Stimulated activated effector memory CD8-positive, alpha-beta T cell treated with anti-CD3 and anti-CD28 coated beads, Interleukin-12 subunit alpha, Interleukin-12 subunit beta, amount 100 ng/mL, for 72 hours (primary cell): ENCODE measurements at regions not wholly inside any gene's neighbourhood (a gene's known extent, or its start where the extent isn't known, plus 50 kb on each side); places are given as distances from the start of the nearest gene placed in this dataset.
"Not testable (repeated sequence)": the region's sequence is repeated elsewhere in the genome, so short reads cannot be mapped to it uniquely, and the experiment has no call there.

Experiments
- ATAC-seq: fragments of 150-1000 bp; cut with Tn5 transposase; 2 replicates; pipeline ENCODE4 v1.10.0; 2021
- DNase-seq, 2 donors: peaks; one replicate each; pipeline ENCODE4 v3.0.0; 2021 to 2022; ENCODE audit warnings: low spot score in 2 of 2
- H3K27ac Mint-ChIP-seq: one replicate; pipeline ENCODE4 v1.8.0; 2022; ENCODE audit warnings: mild to moderate bottlenecking, mixed read lengths
- H3K36me3 Mint-ChIP-seq: one replicate; pipeline ENCODE4 v1.8.0; 2022; ENCODE audit warnings: mild to moderate bottlenecking, mixed read lengths
- H3K4me1 Mint-ChIP-seq: one replicate; pipeline ENCODE4 v1.8.0; 2022; ENCODE audit warnings: mixed read lengths
- H3K4me3 Mint-ChIP-seq: one replicate; pipeline ENCODE4 v1.8.0; 2022; ENCODE audit warnings: mild to moderate bottlenecking, mixed read lengths
- H3K9me3 Mint-ChIP-seq: one replicate; pipeline ENCODE4 v1.8.0; 2022; ENCODE audit warnings: mixed read lengths

GRCh38 chr9:60525879-60526686 lies 388.1 kb upstream of the SPATA31A5 start:
- peak; percentile 21 for ATAC-seq
- H3K9me3 Mint-ChIP-seq, H3K4me1 Mint-ChIP-seq, H3K36me3 Mint-ChIP-seq, H3K27ac Mint-ChIP-seq, H3K4me3 Mint-ChIP-seq, DNase-seq: not testable (repeated sequence)

- H3K9me3 Mint-ChIP-seq, H3K4me1 Mint-ChIP-seq, DNase-seq, H3K36me3 Mint-ChIP-seq, H3K27ac Mint-ChIP-seq, H3K4me3 Mint-ChIP-seq: not testable (repeated sequence)
- ATAC-seq = peak; percentile 16
Observed at GRCh38 chr9:60526694-60527231, 387.4 kb upstream of the SPATA31A5 start.

GRCh38 chr9:60544518-60544917 lies 369.7 kb upstream of the SPATA31A5 start:
- H3K4me3 Mint-ChIP-seq, DNase-seq, H3K9me3 Mint-ChIP-seq, ATAC-seq, H3K27ac Mint-ChIP-seq, H3K4me1 Mint-ChIP-seq, H3K36me3 Mint-ChIP-seq: not testable (repeated sequence)

GRCh38 chr9:60545346-60545877 lies 368.8 kb upstream of the SPATA31A5 start:
- H3K27ac Mint-ChIP-seq = no peak overlapping the region
- no peak for DNase-seq
- no peaks in the 10 kb centered on the region for H3K4me1 Mint-ChIP-seq
- H3K36me3 Mint-ChIP-seq = no peaks in the 10 kb centered on the region
- no peak for ATAC-seq
- peaks cover 4% of the 10 kb centered on the region for H3K9me3 Mint-ChIP-seq
- no peak overlapping the region for H3K4me3 Mint-ChIP-seq

GRCh38 chr9:60545878-60546385 lies 368.3 kb upstream of the SPATA31A5 start:
- Mint-ChIP-seq H3K4me1 (no peaks in the 10 kb centered on the region), H3K4me3 (no peak overlapping the region), H3K36me3 (no peaks in the 10 kb centered on the region), H3K9me3 (peaks cover 4% of the 10 kb centered on the region), H3K27ac (no peak overlapping the region)
- ATAC-seq (no peak), DNase-seq (no peak)

- Mint-ChIP-seq H3K36me3 (no peaks in the 10 kb centered on the region), H3K27ac (no peak overlapping the region), H3K9me3 (peaks cover 4% of the 10 kb centered on the region), H3K4me1 (no peaks in the 10 kb centered on the region), H3K4me3 (no peak overlapping the region)
- DNase-seq (no peak), ATAC-seq (no peak)
Observed at GRCh38 chr9:60546406-60546805, 367.8 kb upstream of the SPATA31A5 start.

- not testable (repeated sequence) for H3K36me3 Mint-ChIP-seq, DNase-seq, H3K9me3 Mint-ChIP-seq, H3K4me3 Mint-ChIP-seq, ATAC-seq, H3K27ac Mint-ChIP-seq, H3K4me1 Mint-ChIP-seq
Observed at GRCh38 chr9:60546990-60547389, 367.2 kb upstream of the SPATA31A5 start.
